Hepatocyte (in vitro differentiated cells): ENCODE measurements at regions not wholly inside any gene's neighbourhood (a gene's known extent, or its start where the extent isn't known, plus 50 kb on each side); places are given as distances from the start of the nearest gene placed in this dataset.

Experiments used
- DNase-seq: peaks from one replicate; pipeline ENCODE4 v3.0.0-alpha.2; 2016; ENCODE audit warnings: low spot score
- H2AFZ ChIP-seq: fragments of 200-600 bp; sonication (generic); 2 replicates; pipeline ENCODE4 v1.6.0; 2016; ENCODE audit warnings: antibody characterized with exemption, mild to moderate bottlenecking
- H3K27ac ChIP-seq: fragments of 200-600 bp; sonication (generic); 2 replicates; pipeline ENCODE4 v1.5.1; 2016; ENCODE audit warnings: mild to moderate bottlenecking
- H3K27me3 ChIP-seq: fragments of 200-600 bp; sonication (generic); 2 replicates; pipeline ENCODE4 v1.6.1; 2016
- H3K36me3 ChIP-seq: fragments of 200-600 bp; sonication (generic); replicated peaks from 2 replicates; pipeline ENCODE4 v1.5.1; 2016; ENCODE audit warnings: low read depth; ENCODE audit not compliant: insufficient read depth
- H3K4me1 ChIP-seq: fragments of 200-600 bp; sonication (generic); 2 replicates; pipeline ENCODE4 v1.5.1; 2016; ENCODE audit warnings: mild to moderate bottlenecking, moderate library complexity; ENCODE audit not compliant: insufficient read depth
- H3K4me2 ChIP-seq: fragments of 200-600 bp; sonication (generic); 2 replicates; pipeline ENCODE4 v1.6.0; 2016
- H3K4me3 ChIP-seq: fragments of 200-600 bp; sonication (generic); 2 replicates; pipeline ENCODE4 v1.5.1; 2016; ENCODE audit warnings: mild to moderate bottlenecking
- H3K79me2 ChIP-seq: fragments of 200-600 bp; sonication (generic); 2 replicates; pipeline ENCODE4 v1.6.0; 2017; ENCODE audit warnings: mild to moderate bottlenecking
- H3K9me2 ChIP-seq: fragments of 200-600 bp; sonication (generic); replicated peaks from 2 replicates; pipeline ENCODE4 v1.6.0; 2017; ENCODE audit warnings: mild to moderate bottlenecking; ENCODE audit not compliant: insufficient read depth
- H3K9me3 ChIP-seq: fragments of 200-600 bp; sonication (generic); 2 replicates; pipeline ENCODE4 v1.5.1; 2016; ENCODE audit warnings: low read depth, mild to moderate bottlenecking
- H4K20me1 ChIP-seq: fragments of 200-600 bp; sonication (generic); 2 replicates; pipeline ENCODE4 v1.6.0; 2016; ENCODE audit warnings: mild to moderate bottlenecking; ENCODE audit not compliant: insufficient read depth, poor library complexity, severe bottlenecking
- CTCF ChIP-seq: fragments of 200-600 bp; sonication (generic); IDR thresholded peaks from 2 replicates; pipeline ENCODE4 v1.5.1; 2016; ENCODE audit warnings: antibody characterized with exemption, mild to moderate bottlenecking; ENCODE audit not compliant: poor library complexity
- EZH2 ChIP-seq: fragments of 200-600 bp; sonication (generic); IDR thresholded peaks from 2 replicates; pipeline ENCODE4 v1.6.1; 2016; ENCODE audit warnings: antibody characterized with exemption, mild to moderate bottlenecking, borderline replicate concordance
- EZH2phosphoT487 ChIP-seq: fragments of 200-600 bp; sonication (generic); IDR thresholded peaks from one replicate; pipeline ENCODE4 v1.6.1; 2018; ENCODE audit warnings: antibody characterized with exemption, mild to moderate bottlenecking, low read depth, moderate library complexity; ENCODE audit not compliant: unreplicated experiment, severe bottlenecking
- WGBS: methylation state at CpG from one replicate; pipeline ENCODE4 v1.1.6; 2016; ENCODE audit warnings: low lambda C conversion rate; ENCODE audit errors: missing lambda C conversion rate; 5-methylcytosine and 5-hydroxymethylcytosine counted together

- no peak overlapping the region for H2AFZ ChIP-seq
- H3K36me3 ChIP-seq, result no peaks in the 10 kb centered on the region
- H3K9me3 ChIP-seq, result no peaks in the 10 kb centered on the region
- no peak for DNase-seq
- H3K27ac ChIP-seq, result no peak overlapping the region
- 56% methylated on average over 2 of the region's 2 CpGs for WGBS
- no peaks in the 10 kb centered on the region for H3K27me3 ChIP-seq
- TF ChIP-seq EZH2, result no peak
- no peak for TF ChIP-seq CTCF
- no peak for TF ChIP-seq EZH2phosphoT487
- no peak overlapping the region for H3K4me3 ChIP-seq
- H3K9me2 ChIP-seq, result no peaks in the 10 kb centered on the region
- no peaks in the 10 kb centered on the region for H4K20me1 ChIP-seq
- H3K4me1 ChIP-seq, result no peaks in the 10 kb centered on the region
- H3K79me2 ChIP-seq, result no peaks in the 10 kb centered on the region
- no peak overlapping the region for H3K4me2 ChIP-seq
These were observed 357.1 kb upstream of the POU3F2 start for GRCh38 chr6:98477231-98477630.

GRCh38 chr6:98484696-98485095, 349.7 kb upstream of the POU3F2 start:
- Histone ChIP-seq H2AFZ (no peak overlapping the region), H3K4me2 (no peak overlapping the region)

GRCh38 chr6:98485593-98485992, 348.8 kb upstream of the POU3F2 start:
- Histone ChIP-seq H3K36me3 (no peaks in the 10 kb centered on the region), H3K27me3 (peaks cover 11% of the 10 kb centered on the region), H3K9me2 (no peaks in the 10 kb centered on the region), H3K9me3 (no peaks in the 10 kb centered on the region), H2AFZ (no peak overlapping the region), H3K27ac (no peak overlapping the region), H3K4me2 (no peak overlapping the region), H3K4me1 (no peaks in the 10 kb centered on the region), H3K4me3 (no peak overlapping the region), H3K79me2 (no peaks in the 10 kb centered on the region), H4K20me1 (no peaks in the 10 kb centered on the region)
- TF ChIP-seq EZH2, result no peak
- DNase-seq, result no peak

More at GRCh38 chr6:98484696-98485095, 349.7 kb upstream of the POU3F2 start:
- Histone ChIP-seq H4K20me1 (no peaks in the 10 kb centered on the region), H3K27ac (no peak overlapping the region), H3K9me3 (no peaks in the 10 kb centered on the region), H3K4me1 (no peaks in the 10 kb centered on the region), H3K9me2 (no peaks in the 10 kb centered on the region), H3K27me3 (peaks cover 11% of the 10 kb centered on the region), H3K79me2 (no peaks in the 10 kb centered on the region), H3K4me3 (no peak overlapping the region), H3K36me3 (no peaks in the 10 kb centered on the region)
- DNase-seq, result no peak
- WGBS, result 61% methylated on average over 6 of the region's 6 CpGs
- no peak for TF ChIP-seq CTCF
- no peak for TF ChIP-seq EZH2
- TF ChIP-seq EZH2phosphoT487, result no peak

- Histone ChIP-seq H3K9me2 (no peaks in the 10 kb centered on the region), H4K20me1 (no peaks in the 10 kb centered on the region), H3K27ac (no peak overlapping the region), H3K4me2 (no peak overlapping the region), H2AFZ (no peak overlapping the region), H3K4me3 (no peak overlapping the region), H3K4me1 (no peaks in the 10 kb centered on the region), H3K9me3 (no peaks in the 10 kb centered on the region), H3K79me2 (no peaks in the 10 kb centered on the region), H3K27me3 (peaks cover 14% of the 10 kb centered on the region), H3K36me3 (no peaks in the 10 kb centered on the region)
- no peak for DNase-seq
- 44% methylated on average over 2 of the region's 2 CpGs for WGBS
- TF ChIP-seq CTCF (no peak), EZH2phosphoT487 (no peak), EZH2 (no peak)
These were observed 348.3 kb upstream of the POU3F2 start for GRCh38 chr6:98486057-98486456.
